ENCODE measurements at regions not wholly inside any gene's neighbourhood (a gene's known extent, or its start where the extent isn't known, plus 50 kb on each side); places are given as distances from the start of the nearest gene placed in this dataset.

DNA sequence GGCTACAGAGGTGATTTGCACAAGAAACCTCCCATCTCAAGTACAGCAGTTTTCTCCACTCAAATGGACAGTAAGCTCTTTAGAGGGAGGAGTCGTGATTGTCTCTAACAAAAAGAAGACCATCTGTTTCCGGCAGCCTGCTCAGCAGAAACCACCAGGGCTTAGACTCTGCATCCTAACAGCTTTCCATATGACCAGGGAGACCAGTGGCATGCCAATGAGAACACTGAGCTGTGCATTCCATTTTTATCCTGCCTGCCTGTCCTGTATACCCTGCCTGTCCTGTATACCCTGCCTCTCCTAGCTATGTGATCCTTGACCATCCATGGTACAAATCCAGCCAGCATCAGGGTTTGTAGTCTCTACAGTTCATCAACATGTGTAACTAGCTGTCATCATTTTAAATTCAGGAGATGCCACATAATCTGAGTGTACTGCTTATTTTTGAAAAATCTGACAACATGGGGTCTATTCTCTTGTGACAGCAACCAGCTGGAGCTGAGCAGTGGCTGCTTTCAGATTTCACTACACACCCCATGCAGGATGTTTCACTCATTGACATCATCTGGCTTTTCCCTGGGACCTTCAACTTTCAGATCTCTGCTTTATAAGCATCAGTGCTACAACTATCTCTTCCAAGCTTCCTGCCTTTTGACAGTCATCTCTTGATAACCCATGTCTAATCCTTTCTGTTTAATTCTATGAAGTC lies 50.5 kb upstream of the POU2AF2 start:
- no peak for DNase-seq (ENCODE audit: low spot score)

DNA sequence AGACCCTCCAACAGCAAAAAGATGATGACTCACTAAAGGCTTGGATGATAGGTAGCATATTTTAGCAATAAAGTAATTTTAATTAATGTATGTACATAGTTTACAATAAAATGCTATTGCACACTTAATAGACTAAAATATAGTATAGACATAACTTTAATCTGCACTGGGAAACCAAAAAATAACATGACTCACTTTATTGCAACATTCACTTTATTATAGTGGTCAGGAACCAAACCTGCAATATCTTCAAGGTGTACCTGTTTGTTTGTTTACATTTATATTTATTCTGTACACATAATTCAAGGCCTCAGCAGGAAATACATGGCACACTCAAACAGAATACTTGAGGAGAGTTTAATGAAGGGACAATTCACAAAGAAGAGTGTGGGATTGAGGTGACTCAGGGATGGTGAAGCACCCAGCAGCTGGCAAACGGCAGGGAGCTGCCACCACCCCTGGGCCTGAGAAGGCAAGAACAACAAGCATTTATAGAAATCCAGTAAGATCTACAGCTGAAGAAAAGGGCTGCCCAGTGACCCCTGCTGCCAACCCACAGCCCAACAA lies 51.5 kb upstream of the POU2AF2 start:
- DNase-seq (ENCODE audit: low spot score) = no peak

- no peak for DNase-seq (ENCODE audit: low spot score)
Measured at GRCh38 chr11:111189466-111189865, 56.1 kb upstream of the POU2AF2 start.

- no peak for DNase-seq (ENCODE audit: low spot score)
Measured at GRCh38 chr11:111186308-111186915, 59.1 kb upstream of the POU2AF2 start.

DNA sequence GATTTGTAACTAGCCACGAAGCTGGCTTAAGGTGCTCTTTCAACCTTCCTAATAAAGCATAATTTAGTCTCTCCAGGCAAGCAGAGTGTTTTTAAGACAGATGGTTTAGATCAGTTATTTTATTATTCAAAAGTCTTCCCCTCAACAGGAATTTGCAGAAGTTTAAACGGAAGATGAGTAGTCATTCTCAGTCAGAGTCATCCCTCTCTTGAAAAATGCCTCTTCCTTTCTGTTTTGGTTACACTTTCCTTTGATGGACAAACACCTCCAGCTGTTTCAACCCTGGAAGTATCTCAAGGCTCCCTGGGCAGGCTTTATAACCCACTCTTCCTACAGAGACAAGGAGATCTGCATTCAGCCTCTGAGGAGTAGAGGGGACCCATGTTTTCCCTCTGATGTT lies 60.3 kb upstream of the POU2AF2 start:
- no peak for DNase-seq (ENCODE audit: low spot score)

- no peak for DNase-seq (ENCODE audit: low spot score)
Measured at GRCh38 chr11:111183706-111184105, 61.8 kb upstream of the POU2AF2 start.

GRCh38 chr11:111179184-111179910 lies 66.2 kb upstream of the POU2AF2 start:
- DNase-seq (ENCODE audit: low spot score) = no peak

DNA sequence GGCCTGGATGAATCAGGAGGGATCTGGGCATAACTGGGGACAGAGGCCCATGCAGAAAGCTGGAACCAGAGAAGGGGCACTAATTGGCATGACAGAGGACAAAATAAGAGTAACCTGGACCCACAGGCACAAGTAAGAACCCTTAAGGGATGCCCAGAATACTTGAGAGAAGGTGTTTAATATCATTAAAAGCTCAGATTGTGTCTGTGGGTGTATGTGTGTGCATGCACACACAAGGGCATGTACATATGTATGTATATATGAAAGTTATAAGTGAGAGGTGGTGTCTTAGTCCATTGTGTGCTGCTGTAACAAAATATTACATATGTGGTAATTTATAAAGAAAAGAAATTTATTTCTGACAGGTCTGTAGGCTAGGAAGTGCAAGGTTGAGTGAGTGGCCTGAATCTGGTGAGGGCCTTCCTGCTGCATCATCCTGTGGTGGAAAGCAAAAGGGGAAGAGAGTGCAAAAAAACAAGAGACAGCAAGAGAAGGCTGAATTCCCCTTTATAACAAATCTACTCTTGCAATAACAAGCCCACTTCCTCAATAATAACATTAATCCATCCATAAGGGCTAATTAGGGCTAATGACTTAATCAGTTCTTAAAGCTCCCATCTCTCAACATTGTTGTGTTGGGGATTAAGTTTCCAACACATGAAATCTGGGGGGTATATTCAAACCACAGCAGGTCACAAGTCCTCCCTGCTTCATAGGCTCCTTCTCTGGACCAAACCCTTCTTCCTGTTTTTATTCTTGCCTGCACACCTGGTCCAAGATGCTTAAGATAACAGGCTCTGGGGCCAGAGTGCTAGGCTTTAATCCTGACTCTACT lies 68.3 kb upstream of the POU2AF2 start:
- DNase-seq (ENCODE audit: low spot score) = no peak

DNA sequence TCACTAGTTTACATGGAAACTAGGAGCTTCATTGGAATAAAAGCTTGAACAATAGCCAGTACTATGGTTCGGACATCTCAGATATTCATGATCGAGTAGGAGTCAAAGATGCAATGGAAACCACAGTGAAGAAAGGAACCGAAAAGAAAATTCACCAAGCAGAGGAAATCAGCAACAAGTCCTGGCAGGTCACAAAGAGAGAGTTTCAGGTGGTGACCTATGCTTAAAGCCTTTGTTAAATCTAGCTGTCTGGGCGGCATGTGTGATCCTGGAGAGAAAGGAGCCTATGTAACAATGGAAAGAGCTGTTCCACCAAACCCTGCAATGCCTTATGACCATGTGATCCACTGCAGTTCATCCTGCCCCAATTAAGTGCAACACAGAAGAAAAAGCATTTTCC lies 68.9 kb upstream of the POU2AF2 start:
- DNase-seq (ENCODE audit: low spot score) = no peak

- DNase-seq (ENCODE audit: low spot score) = no peak
Measured at GRCh38 chr11:111173221-111173620, 72.3 kb upstream of the POU2AF2 start.

- no peak for DNase-seq (ENCODE audit: low spot score)
Measured at GRCh38 chr11:111172321-111172862, 73.1 kb upstream of the POU2AF2 start.

GRCh38 chr11:111170761-111171379 lies 74.7 kb upstream of the POU2AF2 start:
- no peak for DNase-seq (ENCODE audit: low spot score)

GRCh38 chr11:111169367-111169766 lies 76.2 kb upstream of the POU2AF2 start:
- DNase-seq (ENCODE audit: low spot score) = no peak

- DNase-seq (ENCODE audit: low spot score) = no peak
Measured at GRCh38 chr11:111168871-111169270, 76.7 kb upstream of the POU2AF2 start.

- DNase-seq (ENCODE audit: low spot score) = no peak
Measured at GRCh38 chr11:111167666-111168065, 77.9 kb upstream of the POU2AF2 start.

DNA sequence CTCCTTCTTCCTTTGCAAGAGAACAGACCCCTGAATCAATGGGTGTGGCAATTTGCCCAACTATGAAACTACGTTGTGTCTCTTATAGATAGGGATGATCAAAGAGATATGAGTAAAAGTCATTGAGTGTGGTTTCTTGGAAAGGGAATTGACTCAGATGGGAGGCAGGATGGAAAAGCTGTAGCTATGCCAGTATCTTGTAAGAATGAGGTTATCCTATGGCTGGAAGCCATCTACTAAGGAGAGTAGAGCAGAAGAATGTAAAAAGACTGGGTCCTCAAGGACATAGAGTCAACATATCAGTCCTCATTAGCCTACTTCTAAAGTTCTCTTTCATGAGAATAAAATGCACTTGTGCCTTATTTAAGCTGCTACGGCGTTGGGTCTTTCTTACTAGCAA lies 78.9 kb upstream of the POU2AF2 start:
- no peak for DNase-seq (ENCODE audit: low spot score)

GRCh38 chr11:111162305-111162704 lies 83.2 kb upstream of the POU2AF2 start:
- no peak for DNase-seq (ENCODE audit: low spot score)

GRCh38 chr11:111157571-111157970 lies 88.0 kb upstream of the POU2AF2 start:
- DNase-seq (ENCODE audit: low spot score) = no peak

- no peak for DNase-seq (ENCODE audit: low spot score)
Measured at GRCh38 chr11:111155021-111155420, 90.5 kb upstream of the POU2AF2 start.

DNA sequence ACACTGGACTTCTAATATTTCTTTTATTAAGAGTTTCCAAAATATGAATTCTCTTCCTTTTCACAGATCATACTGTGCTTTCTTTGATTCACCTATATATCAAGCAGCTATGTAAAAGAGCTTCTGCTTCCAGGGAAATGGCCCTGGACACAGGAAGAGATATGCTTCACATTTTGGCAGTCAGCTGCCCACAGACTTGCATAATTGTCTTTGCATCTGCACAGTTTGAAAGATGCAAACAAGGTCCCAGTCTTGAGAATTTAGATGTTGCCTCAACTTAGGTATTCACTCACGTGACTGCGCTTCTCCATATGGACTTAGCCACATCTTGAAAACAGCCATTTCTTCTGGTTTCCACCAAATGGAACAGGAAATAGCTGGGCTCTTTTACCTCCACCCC lies 92.3 kb upstream of the POU2AF2 start:
- DNase-seq (ENCODE audit: low spot score) = no peak

DNA sequence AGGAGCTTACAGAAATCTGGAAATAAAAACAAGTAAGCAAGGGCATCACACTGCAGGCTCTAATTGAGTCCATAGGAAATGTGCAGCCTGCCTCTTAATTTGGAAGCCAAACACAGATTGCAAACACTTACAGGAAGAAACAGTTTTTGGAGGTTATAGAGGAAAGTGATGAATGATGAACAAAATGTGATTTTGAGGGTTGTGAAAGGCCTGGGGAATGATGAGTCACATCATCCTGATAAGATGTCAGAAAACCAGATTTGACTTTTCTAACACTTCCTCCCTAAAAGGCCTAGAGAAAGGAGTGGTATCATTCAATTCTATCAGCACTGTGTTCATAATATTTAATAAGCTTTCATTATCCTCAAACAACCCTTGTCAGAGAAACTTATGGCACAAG lies 96.6 kb upstream of the POU2AF2 start:
- no peak for DNase-seq (ENCODE audit: low spot score)

Data from A172 (cell line).